Fibroblast of peridontal ligament (primary cell): ENCODE measurements at regions not wholly inside any gene's neighbourhood (a gene's known extent, or its start where the extent isn't known, plus 50 kb on each side); places are given as distances from the start of the nearest gene placed in this dataset.

Experiments used
- DNase-seq: peaks from one replicate; pipeline ENCODE4 v3.0.0-alpha.2; 2010; ENCODE audit errors: extremely low read depth

GRCh38 chr17:36728030-36728991 lies 126.9 kb downstream of the MRM1 start:
- no peak for DNase-seq

GRCh38 chr17:36730095-36730808 lies 128.9 kb downstream of the MRM1 start:
- DNase-seq = no peak

GRCh38 chr17:36730857-36731490 lies 129.6 kb downstream of the MRM1 start:
- DNase-seq = no peak

GRCh38 chr17:36731811-36732210 lies 130.4 kb downstream of the MRM1 start:
- DNase-seq = no peak

GRCh38 chr17:36732351-36732750 lies 131.0 kb downstream of the MRM1 start:
- DNase-seq = no peak

GRCh38 chr17:36736201-36737156 lies 135.1 kb downstream of the MRM1 start:
- DNase-seq = no peak

- no peak for DNase-seq
These were observed 137.8 kb downstream of the MRM1 start for GRCh38 chr17:36739208-36739607.

GRCh38 chr17:36740157-36740556 lies 138.8 kb downstream of the MRM1 start:
- no peak for DNase-seq

- DNase-seq = no peak
These were observed 139.9 kb downstream of the MRM1 start for GRCh38 chr17:36741019-36741902.

- no peak for DNase-seq
These were observed 141.1 kb downstream of the MRM1 start for GRCh38 chr17:36742267-36743000.

- no peak for DNase-seq
These were observed 141.7 kb downstream of the MRM1 start for GRCh38 chr17:36743130-36743529.

- no peak for DNase-seq
These were observed 145.1 kb downstream of the MRM1 start for GRCh38 chr17:36746381-36747053.

GRCh38 chr17:36747861-36748260 lies 146.5 kb downstream of the MRM1 start:
- DNase-seq = no peak

GRCh38 chr17:36748272-36748671 lies 146.9 kb downstream of the MRM1 start:
- DNase-seq = no peak

- no peak for DNase-seq
These were observed 148.1 kb downstream of the MRM1 start for GRCh38 chr17:36749493-36749892.

- DNase-seq = no peak
These were observed 149.0 kb downstream of the MRM1 start for GRCh38 chr17:36750316-36750885.

- no peak for DNase-seq
These were observed 150.9 kb downstream of the MRM1 start for GRCh38 chr17:36752096-36752888.

- no peak for DNase-seq
These were observed 154.2 kb downstream of the MRM1 start for GRCh38 chr17:36755586-36755985.
